Astrocyte of the cerebellum (primary cell): ENCODE measurements at regions not wholly inside any gene's neighbourhood (a gene's known extent, or its start where the extent isn't known, plus 50 kb on each side); places are given as distances from the start of the nearest gene placed in this dataset.

Experiments used
- DNase-seq: peaks from one replicate; pipeline ENCODE4 v3.0.0-alpha.2; 2011; ENCODE audit warnings: low read depth
- H3K4me3 ChIP-seq: 2 replicates; pipeline ENCODE4 v1.5.1; 2011; ENCODE audit warnings: mild to moderate bottlenecking, low read depth, low read length, moderate library complexity
- CTCF ChIP-seq: IDR thresholded peaks from 2 replicates; pipeline ENCODE4 v1.5.1; 2012; ENCODE audit warnings: low read length, low read depth, moderate library complexity, mild to moderate bottlenecking; ENCODE audit errors: missing control alignments
- in situ Hi-C: cut with HindIII; loops from 2 replicates; pipeline ENCODE4 v1.10.0; 2017; ENCODE audit warnings: low sequenced_read_pairs

DNA sequence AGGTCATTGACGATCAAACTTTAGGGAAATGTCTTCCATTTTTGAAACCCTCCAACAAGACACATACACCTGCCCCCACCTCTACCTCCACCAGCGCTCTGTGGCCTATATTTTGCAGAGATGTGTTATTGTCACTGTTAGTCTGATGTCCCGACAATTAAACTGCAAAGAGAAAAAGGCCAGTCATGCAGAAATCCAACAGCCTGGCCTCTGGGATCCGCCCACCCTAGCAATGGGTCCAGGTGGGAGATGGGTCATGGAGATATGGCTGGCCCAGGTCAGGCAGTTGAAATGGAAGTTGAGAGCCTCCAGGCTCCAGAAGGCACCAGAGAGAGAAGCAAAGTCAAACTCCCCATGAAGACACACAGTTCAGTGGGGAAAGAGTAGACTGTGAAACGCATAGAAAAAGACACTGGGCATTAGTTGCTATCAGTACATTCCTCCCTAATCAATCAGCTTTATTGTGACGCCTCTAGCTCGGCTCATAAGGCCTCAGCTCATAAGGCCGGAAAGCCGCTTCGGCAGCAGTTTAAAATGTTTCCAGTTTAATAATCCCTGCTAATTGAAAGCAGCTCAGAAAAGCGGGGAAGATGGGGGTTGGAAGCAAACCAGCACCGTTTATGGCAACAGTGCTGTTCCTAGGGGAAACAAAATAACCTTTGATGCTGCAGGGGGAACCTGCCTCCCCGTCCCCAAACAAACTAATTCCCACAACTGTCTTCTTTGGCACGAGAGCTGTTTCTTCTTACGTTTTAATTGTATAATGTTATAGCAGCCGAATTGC lies 239.7 kb upstream of the ZNF507 start:
- no peak overlapping the region for H3K4me3 ChIP-seq
- in situ Hi-C loops = no loop called here
- TF ChIP-seq CTCF = no peak
- no peak for DNase-seq

DNA sequence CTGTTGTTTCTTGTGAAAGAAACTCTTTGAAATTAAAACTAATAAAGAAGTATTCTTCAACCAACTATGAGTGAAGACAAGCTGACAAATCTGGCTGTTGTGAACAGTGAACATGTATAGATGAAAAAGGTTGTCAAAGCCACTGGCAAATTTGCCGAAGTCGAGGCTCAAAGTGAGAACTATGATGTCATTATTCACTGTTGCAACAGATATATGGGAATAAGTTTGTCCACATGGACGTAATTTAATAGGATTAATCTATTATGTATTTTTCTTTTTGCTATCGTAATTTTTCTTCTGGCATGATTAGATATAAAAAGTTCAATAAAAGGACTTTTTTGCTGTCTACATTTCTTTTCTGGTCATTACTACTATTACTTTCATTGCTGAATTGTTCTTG lies 223.2 kb upstream of the ZNF507 start:
- no peak for DNase-seq
- TF ChIP-seq CTCF = no peak
- H3K4me3 ChIP-seq = no peak overlapping the region
- in situ Hi-C loops = no loop called here

- no peak overlapping the region for H3K4me3 ChIP-seq
- in situ Hi-C loops = no loop called here
- no peak for DNase-seq
- no peak for TF ChIP-seq CTCF
Measured at GRCh38 chr19:32123355-32123940, 222.0 kb upstream of the ZNF507 start.

- no peak for DNase-seq
- in situ Hi-C loops = no loop called here
- no peak overlapping the region for H3K4me3 ChIP-seq
- TF ChIP-seq CTCF = no peak
Measured at GRCh38 chr19:32124585-32124984, 220.8 kb upstream of the ZNF507 start.

- H3K4me3 ChIP-seq = no peak overlapping the region
- no peak for TF ChIP-seq CTCF
- in situ Hi-C loops = no loop called here
Measured at GRCh38 chr19:32129141-32129540, 216.3 kb upstream of the ZNF507 start.

DNA sequence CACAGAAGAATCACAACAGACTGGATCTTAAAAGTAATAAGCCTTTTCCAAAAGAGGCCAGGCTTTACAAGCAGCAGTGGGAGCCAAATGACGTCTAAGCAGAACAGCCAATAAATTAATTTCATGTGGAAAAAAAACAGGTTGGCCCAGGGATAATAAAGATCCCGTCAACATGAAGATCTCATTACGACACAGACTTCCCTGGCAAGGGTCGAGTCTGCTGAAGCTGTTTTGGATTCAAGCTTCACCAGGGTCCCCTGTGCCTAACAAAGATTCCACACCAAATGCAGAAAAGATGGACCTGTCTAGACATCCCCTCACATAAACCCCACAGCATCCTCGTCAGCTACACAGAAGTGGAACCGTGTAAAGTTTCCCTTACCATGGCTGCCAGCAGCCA lies 215.1 kb upstream of the ZNF507 start:
- no peak for DNase-seq
- in situ Hi-C loops = no loop called here
- no peak overlapping the region for H3K4me3 ChIP-seq
- TF ChIP-seq CTCF = no peak

More at GRCh38 chr19:32129141-32129540, 216.3 kb upstream of the ZNF507 start:
- DNase-seq = no peak
